NCI-H187 (cell line): ENCODE measurements at regions not wholly inside any gene's neighbourhood (a gene's known extent, or its start where the extent isn't known, plus 50 kb on each side); places are given as distances from the start of the nearest gene placed in this dataset.
"Not testable (repeated sequence)": the region's sequence is repeated elsewhere in the genome, so short reads cannot be mapped to it uniquely, and the experiment has no call there.

Experiments
- DNase-seq, 2 experiments: peaks; one replicate each; lab custom pipeline; 2025; lab: John Stamatoyannopoulos, UW

DNA sequence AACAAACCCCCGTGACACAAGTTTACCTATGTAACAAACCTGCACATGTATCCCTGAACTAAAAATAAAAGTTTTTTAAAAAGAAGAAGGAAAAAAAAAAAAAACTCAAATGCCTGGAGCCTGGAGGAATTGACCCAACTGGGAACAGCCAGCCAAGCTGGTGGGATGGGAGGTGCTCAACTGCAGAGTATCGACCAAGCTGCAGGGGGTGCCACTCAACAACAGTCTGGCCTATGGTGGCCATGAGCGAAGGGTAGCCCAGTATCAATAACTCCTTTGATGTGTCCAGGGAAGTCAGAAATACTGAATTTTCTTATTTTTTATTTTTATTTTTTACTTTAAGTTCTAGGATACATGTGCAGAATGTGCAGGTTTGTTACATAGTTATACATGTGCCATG, 310.3 kb upstream of the DLGAP1 start:
- DNase-seq: no peak

DNA sequence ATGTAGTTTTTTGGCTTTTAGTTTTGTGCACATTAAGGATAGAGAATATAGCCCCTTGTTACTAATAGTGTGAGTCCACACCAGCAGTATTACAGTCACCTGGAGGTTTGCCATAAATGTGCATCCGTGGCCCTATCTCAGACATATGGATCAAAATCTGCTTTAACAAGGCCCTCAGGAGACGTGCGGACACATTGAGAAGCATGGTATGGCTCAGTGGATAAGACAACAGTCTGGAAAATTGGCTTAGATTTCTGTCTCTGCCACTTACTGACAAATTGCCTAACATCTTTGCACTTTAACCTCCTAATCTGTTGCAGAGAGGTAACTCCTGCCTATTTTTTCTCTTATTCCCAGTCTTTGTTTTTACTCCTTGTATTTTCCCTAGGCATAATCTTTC, 307.2 kb upstream of the DLGAP1 start:
- DNase-seq: no peak

- no peak for DNase-seq
These were observed 303.9 kb upstream of the DLGAP1 start for GRCh38 chr18:4758980-4759379.

GRCh38 chr18:4755848-4756247, 300.7 kb upstream of the DLGAP1 start:
- DNase-seq: no peak

GRCh38 chr18:4753151-4753550, 298.0 kb upstream of the DLGAP1 start:
- DNase-seq: not testable (repeated sequence)

- DNase-seq: no peak
These were observed 296.4 kb upstream of the DLGAP1 start for GRCh38 chr18:4751523-4751922.

- no peak for DNase-seq
These were observed 295.6 kb upstream of the DLGAP1 start for GRCh38 chr18:4750393-4751346.

DNA sequence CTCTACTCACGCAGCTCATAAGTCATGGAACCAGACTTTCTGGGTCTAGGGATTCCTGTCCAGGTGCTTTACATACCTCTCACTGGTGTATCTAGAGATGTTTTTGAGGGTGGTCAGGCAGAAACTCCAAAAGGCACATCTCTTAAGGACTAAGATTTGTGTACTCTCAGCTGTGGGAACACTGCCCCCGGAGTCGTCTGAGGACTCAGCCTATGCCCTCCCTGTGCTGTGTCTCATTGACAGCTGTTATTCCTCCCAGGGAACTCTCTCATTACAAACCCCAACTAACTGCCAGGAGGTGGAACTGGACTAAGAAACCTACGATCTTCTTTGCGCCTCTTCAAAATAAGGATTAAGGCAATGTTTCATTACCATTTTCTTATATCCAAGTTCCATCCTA, 293.9 kb upstream of the DLGAP1 start:
- no peak for DNase-seq

DNA sequence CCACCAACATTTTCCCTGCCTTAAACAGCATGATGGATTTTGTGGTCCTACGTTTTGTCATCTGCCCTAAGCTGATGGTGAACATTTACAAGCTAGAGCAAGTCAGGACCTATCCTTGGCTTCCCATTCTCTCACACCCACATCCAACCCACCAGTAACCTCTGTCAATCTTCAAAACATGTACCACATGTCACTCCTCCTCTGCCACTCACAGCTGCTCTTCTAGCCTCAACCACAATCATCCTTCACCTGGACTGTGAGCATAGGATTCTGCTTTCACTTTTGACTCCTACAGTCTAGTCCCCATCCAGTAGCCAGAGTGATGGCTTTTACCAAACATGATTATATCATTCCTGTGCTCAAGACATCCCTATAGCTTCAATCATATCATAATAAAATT, 279.8 kb upstream of the DLGAP1 start:
- no peak for DNase-seq

GRCh38 chr18:4734021-4734420, 278.9 kb upstream of the DLGAP1 start:
- DNase-seq: no peak

GRCh38 chr18:4721545-4721944, 266.4 kb upstream of the DLGAP1 start:
- DNase-seq: no peak

DNA sequence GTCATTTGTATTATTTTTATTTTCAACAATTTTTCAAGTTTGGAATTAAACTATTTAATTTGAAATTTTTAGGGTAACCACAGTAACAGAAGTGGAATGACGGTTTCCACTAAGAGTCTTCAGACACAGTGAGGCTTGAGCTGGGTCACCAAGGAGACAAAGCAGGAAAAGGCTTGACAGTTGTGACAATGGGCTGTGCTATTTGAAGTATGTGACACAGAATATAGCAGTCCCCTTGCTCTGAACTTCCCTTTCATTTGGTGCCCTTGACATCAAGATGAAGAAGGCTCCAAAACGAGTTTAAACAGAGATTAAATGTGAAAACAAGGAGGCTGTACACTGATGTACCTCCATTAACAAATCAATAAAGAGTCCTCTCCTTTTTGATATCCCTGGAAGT, 265.4 kb upstream of the DLGAP1 start:
- no peak for DNase-seq

DNA sequence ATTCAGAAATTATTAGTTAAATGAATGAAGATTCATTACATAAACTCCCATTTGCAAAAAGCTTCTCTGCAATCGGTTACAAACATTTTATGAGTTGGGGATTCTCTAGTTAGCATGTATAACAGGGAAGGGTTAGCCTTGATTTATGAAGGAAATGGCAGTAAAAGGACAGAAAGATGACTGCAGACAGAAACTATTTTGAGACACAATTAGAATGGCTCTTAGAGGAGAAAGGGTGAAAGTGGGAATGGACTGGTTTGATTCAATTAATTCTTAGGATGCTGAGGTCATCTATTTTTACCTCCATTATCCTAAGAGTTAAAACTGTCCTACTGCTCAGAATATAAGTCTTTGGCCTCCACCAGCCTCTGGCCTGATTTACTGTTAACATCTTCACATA, 250.8 kb upstream of the DLGAP1 start:
- DNase-seq: no peak

- DNase-seq: no peak
These were observed 249.7 kb upstream of the DLGAP1 start for GRCh38 chr18:4704781-4705180.

GRCh38 chr18:4691836-4692235, 236.7 kb upstream of the DLGAP1 start:
- DNase-seq: no peak

DNA sequence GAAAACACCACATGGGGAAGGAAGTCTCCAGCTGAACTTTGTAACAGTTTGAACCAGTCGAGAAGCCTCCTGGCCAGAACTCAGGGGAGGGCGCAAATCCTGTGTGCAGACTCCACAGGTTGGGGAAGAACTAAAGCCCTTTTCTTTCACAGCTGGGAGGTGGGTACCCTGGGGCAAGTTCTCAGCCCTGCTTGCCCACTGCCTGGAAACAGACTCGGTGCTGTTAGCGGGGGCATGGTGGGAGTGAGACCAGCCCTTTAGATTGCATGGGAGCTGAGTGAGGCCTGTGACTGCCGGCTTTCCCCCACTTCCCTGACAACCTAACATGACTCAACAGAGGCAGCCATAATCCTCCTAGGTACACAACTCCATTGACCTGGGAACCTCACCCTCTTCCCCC, 223.6 kb upstream of the DLGAP1 start:
- not testable (repeated sequence) for DNase-seq

- DNase-seq: no peak
These were observed 221.9 kb upstream of the DLGAP1 start for GRCh38 chr18:4677006-4677405.

- DNase-seq: no peak
These were observed 217.1 kb upstream of the DLGAP1 start for GRCh38 chr18:4672162-4672561.

DNA sequence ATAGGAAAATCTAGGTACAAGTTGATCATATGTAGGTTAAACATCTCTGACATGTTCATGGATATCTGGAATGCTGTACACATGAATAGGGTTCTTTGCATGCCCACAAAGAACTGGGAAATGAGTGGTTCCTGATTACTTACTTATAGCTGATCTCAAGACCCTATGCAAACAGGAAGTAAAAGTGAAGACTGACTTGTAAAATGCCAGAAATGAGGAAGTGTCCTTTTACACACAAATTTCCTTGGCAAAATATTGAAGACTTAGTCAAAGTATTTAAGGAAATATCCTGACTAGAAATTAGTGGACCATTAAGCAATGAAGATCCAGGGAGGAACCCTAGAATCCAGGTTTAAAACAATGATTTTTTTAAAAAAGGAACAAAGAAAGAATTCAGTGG, 203.7 kb upstream of the DLGAP1 start:
- no peak for DNase-seq

DNA sequence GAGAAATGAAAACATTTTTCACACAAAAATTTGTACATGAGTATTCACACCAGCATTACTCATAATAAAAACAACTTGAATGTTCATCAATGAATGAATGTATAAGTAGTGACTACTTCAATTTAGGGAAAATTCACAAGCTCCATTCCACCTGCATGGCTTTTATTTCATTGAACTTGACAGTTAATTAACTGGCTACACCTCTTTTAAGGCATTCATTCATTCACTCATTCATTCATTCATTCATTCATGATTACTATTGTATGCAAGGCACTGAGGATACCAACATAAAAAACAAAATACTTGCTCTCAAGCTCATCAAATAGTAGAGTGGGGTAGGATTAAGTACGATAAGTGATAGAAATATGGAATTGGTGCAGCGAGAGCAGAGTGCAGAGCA, 198.3 kb upstream of the DLGAP1 start:
- DNase-seq: no peak

GRCh38 chr18:4641771-4642368, 186.8 kb upstream of the DLGAP1 start:
- DNase-seq: no peak

GRCh38 chr18:4640349-4641012, 185.4 kb upstream of the DLGAP1 start:
- DNase-seq: no peak
